ENCODE measurements at regions not wholly inside any gene's neighbourhood (a gene's known extent, or its start where the extent isn't known, plus 50 kb on each side); places are given as distances from the start of the nearest gene placed in this dataset.
"Not testable (repeated sequence)": the region's sequence is repeated elsewhere in the genome, so short reads cannot be mapped to it uniquely, and the experiment has no call there.

DNA sequence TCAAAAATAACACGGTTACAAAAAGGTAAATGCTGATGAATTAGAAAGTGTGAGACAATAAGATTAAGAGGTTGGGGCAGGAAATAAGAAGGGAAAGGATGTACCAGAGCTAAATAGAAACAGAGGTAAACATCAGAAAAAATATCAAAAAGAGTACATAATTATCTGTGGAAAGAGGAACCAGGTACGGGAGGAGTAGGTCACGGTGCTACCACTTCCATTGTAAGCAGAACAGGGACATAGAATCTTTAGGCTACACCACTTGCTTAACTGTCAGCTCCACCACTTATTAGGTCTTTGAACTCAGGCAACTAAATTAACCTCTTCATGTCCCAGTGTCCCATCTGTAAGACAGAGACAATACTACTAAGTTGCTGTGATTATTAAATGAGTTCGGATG is 350.3 kb downstream of the LRATD1 start:
- no peak for DNase-seq (ENCODE audit: low spot score)

GRCh38 chr2:14988600-14988999 is 356.1 kb downstream of the LRATD1 start:
- no peak for DNase-seq (ENCODE audit: low spot score)

GRCh38 chr2:14991723-14992122 is 359.2 kb downstream of the LRATD1 start:
- no peak for DNase-seq (ENCODE audit: low spot score)

- no peak for DNase-seq (ENCODE audit: low spot score)
Observed at GRCh38 chr2:14994721-14995120, 362.2 kb downstream of the LRATD1 start.

DNA sequence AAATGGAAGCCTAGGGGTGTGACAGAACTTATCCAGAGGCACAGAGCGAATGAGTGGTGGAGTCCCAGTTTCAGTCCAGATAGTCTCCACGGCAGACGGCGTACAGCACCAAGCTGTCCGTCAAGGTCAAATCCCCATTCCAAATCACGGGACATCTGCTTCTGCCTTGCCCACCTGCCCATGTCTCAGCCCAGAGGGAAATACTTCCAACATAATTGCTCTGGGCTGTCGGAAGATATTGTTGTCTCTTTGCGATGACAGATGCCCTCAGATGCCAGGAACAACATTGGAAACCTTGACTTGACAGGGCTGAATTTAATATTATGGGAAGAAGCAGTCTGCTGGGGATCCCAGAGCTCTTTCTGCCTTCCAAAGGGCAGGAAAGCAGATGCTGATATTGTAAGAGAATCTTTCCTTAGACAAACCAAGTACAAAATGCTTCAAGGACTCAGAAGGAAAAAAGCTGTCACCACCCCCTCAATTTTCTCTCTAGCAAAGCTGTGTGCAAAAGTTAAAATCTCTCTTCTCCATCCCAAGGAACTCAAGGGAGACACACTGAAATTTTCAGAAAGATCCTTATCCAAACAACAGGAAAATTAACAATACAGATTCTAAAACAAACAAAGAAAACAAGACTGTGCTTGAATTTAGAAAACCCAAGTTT is 364.0 kb downstream of the LRATD1 start:
- DNase-seq (ENCODE audit: low spot score) = no peak

- no peak for DNase-seq (ENCODE audit: low spot score)
Observed at GRCh38 chr2:14998546-14998945, 366.0 kb downstream of the LRATD1 start.

DNA sequence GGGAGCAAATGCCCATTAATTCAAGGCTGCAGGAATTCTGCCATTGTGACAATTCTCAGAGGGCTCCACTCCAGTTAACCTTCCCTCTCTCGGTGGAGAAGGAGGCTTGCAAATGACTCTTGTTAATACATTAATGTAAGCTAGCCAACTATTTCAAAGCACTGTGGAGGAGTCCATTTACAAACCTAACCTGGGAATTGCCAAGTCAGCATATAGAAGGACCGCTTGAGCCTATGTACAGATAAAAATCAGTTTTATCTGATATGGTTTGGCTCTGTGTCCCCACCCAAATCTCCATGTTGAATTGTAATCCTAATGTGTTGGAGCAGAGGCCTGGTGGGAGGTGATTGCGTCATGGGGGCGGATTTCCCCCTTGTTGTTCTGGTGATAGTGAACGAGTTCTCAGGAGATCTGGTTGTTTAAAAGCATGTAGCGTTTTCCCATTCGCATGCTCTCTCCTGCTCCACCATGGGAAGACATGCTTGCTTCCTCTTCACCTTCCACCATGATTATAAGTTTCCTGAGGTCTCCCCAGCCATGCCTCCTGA is 366.7 kb downstream of the LRATD1 start:
- DNase-seq (ENCODE audit: low spot score) = no peak

- DNase-seq (ENCODE audit: low spot score) = not testable (repeated sequence)
Observed at GRCh38 chr2:15002519-15002918, 370.0 kb downstream of the LRATD1 start.

- no peak for DNase-seq (ENCODE audit: low spot score)
Observed at GRCh38 chr2:15006667-15007066, 374.1 kb downstream of the LRATD1 start.

- DNase-seq (ENCODE audit: low spot score) = no peak
Observed at GRCh38 chr2:15009681-15010080, 377.2 kb downstream of the LRATD1 start.

DNA sequence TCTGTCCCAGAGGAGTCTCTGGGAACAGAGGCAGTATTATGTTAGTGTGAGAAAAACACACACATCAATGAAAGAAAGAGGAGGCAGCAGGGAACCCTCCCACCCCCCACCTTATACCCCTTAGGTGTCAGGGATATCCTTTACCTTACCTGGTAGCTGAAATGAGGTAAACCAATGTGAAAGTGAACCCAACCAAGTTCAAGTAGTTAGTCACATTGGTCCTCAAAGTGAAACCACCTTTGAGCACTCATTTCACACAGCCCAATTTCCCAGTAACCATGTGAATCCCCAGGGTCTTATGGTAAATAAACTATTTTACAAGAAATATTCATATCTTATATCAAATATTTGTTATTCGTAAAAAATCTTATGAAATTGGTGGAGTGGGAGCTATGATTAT is 377.8 kb downstream of the LRATD1 start:
- no peak for DNase-seq (ENCODE audit: low spot score)

DNA sequence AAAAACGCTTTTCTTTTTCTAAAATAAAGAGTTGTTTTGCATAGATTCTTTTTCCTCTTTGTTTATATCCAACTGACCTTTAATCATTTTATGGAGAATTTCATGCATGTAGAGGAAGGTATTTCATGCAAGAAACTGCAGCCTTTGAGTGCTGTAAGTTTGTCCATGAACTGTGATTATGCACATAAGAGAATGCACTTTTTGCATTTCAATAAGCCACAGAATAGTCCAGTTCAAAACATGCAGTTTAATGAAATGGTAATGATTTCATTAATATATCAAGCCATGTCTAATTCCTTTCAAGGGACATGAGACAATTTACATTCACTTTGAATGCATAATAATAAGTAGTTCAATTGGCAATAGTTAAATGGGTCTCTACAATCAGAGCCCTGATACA is 386.3 kb downstream of the LRATD1 start:
- DNase-seq (ENCODE audit: low spot score) = no peak

- no peak for DNase-seq (ENCODE audit: low spot score)
Observed at GRCh38 chr2:15023221-15023620, 390.7 kb downstream of the LRATD1 start.

DNA sequence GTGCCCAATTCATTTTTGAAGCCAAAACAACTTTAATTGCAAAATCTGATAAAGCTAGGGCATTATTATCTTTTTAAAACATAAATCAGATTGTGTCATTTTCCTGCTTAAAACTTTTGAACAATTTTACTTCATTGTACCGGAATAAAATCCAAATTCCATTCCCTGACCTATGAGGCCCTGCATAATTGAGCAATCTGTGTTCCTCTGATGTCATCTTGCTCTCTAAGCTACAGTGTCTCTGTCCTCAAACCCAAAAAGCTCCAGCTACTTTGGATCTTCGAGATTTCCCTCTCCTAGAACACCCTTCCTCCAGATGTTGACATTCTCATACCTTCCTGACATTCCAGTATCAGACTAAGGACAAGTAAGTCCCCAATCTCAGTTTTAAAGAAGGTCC is 395.9 kb downstream of the LRATD1 start:
- no peak for DNase-seq (ENCODE audit: low spot score)

- DNase-seq (ENCODE audit: low spot score) = no peak
Observed at GRCh38 chr2:15031745-15032240, 399.3 kb downstream of the LRATD1 start.

- DNase-seq (ENCODE audit: low spot score) = no peak
Observed at GRCh38 chr2:15034246-15034645, 401.7 kb downstream of the LRATD1 start.

- DNase-seq (ENCODE audit: low spot score) = no peak
Observed at GRCh38 chr2:15034860-15035259, 402.3 kb downstream of the LRATD1 start.

- no peak for DNase-seq (ENCODE audit: low spot score)
Observed at GRCh38 chr2:15038366-15039364, 406.1 kb downstream of the LRATD1 start.

DNA sequence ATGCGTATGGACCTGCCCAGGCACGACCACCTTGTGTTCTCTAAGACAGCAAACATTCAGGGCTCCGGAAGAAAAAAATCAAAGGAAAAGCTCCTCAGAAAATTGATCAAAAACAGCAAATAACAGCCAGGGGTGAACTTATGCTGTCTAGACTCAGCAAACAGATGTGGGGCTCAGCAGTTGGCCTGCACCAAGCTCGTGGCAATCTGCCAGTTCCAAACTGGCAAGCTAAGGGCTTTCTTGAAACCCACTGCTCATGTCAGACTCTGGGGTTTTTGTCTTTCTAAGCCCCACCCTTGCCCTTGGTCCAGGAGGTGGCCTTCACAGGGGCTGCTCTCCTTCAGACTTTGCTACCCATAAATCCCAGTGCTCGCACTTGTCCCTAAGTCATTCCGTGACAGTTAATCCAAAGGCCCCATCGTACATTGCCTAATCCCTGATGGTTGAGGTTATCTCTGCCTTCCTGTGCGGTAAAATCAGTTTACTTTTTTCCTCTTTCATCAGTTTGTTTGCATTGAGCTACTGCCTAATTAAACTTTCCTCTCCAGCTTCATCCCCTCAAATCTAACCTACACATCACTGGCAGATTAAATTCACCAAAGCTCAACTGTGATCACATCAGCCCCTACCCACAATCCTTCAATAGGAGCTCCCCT is 408.0 kb downstream of the LRATD1 start:
- no peak for DNase-seq (ENCODE audit: low spot score)

GRCh38 chr2:15041429-15041837 is 408.9 kb downstream of the LRATD1 start:
- no peak for DNase-seq (ENCODE audit: low spot score)

GRCh38 chr2:15042801-15043217 is 410.3 kb downstream of the LRATD1 start:
- DNase-seq (ENCODE audit: low spot score) = no peak
